ENCODE measurements at regions not wholly inside any gene's neighbourhood (a gene's known extent, or its start where the extent isn't known, plus 50 kb on each side); places are given as distances from the start of the nearest gene placed in this dataset.

GRCh38 chr4:130485371-130485770 lies 1389.4 kb downstream of the C4orf33 start:
- TF ChIP-seq, protein P1, sequence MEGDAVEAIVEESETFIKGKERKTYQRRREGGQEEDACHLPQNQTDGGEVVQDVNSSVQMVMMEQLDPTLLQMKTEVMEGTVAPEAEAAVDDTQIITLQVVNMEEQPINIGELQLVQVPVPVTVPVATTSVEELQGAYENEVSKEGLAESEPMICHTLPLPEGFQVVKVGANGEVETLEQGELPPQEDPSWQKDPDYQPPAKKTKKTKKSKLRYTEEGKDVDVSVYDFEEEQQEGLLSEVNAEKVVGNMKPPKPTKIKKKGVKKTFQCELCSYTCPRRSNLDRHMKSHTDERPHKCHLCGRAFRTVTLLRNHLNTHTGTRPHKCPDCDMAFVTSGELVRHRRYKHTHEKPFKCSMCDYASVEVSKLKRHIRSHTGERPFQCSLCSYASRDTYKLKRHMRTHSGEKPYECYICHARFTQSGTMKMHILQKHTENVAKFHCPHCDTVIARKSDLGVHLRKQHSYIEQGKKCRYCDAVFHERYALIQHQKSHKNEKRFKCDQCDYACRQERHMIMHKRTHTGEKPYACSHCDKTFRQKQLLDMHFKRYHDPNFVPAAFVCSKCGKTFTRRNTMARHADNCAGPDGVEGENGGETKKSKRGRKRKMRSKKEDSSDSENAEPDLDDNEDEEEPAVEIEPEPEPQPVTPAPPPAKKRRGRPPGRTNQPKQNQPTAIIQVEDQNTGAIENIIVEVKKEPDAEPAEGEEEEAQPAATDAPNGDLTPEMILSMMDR (IDR thresholded peaks at IDR 0.05): no peak
- TF ChIP-seq POLR2A (IDR thresholded peaks at IDR 0.05): no peak
- TF ChIP-seq POLR2AphosphoS5 (IDR thresholded peaks at IDR 0.05): no peak
